Endodermal cell (in vitro differentiated cells): ENCODE measurements at regions not wholly inside any gene's neighbourhood (a gene's known extent, or its start where the extent isn't known, plus 50 kb on each side); places are given as distances from the start of the nearest gene placed in this dataset.
A peak's percentile ranks its signal among the peaks of the same experiment; 100 is the strongest.

Experiments used
- DNase-seq: peaks from one replicate; pipeline ENCODE4 v3.0.0-alpha.2; 2017
- H3K27ac ChIP-seq: 2 replicates; pipeline ENCODE4 v1.5.1; 2013; ENCODE audit warnings: mild to moderate bottlenecking, low read depth, low read length, moderate library complexity
- H3K27me3 ChIP-seq: 2 replicates; pipeline ENCODE4 v1.6.1; 2013; ENCODE audit warnings: mild to moderate bottlenecking, low read length, moderate library complexity; ENCODE audit not compliant: insufficient read depth, control insufficient read depth, poor library complexity, severe bottlenecking
- H3K36me3 ChIP-seq: 2 replicates; pipeline ENCODE4 v1.7.0; 2013; ENCODE audit warnings: mild to moderate bottlenecking, low read length, moderate library complexity; ENCODE audit not compliant: control insufficient read depth, insufficient read depth
- H3K4me1 ChIP-seq: one replicate; pipeline ENCODE4 v1.7.0; 2013; ENCODE audit warnings: low read length; ENCODE audit not compliant: control insufficient read depth, insufficient read depth
- H3K4me3 ChIP-seq: 2 replicates; pipeline ENCODE4 v1.5.1; 2013; ENCODE audit warnings: mild to moderate bottlenecking, low read length, moderate library complexity
- H3K9ac ChIP-seq: 2 replicates; pipeline ENCODE4 v1.6.1; 2013; ENCODE audit warnings: mild to moderate bottlenecking, low read length, moderate library complexity; ENCODE audit not compliant: poor library complexity, severe bottlenecking; ENCODE audit errors: extremely low read depth
- H3K9me3 ChIP-seq: 2 replicates; pipeline ENCODE4 v1.6.1; 2013; ENCODE audit warnings: mild to moderate bottlenecking, low read length, moderate library complexity; ENCODE audit not compliant: control insufficient read depth
- H3K27ac Mint-ChIP-seq: 2 replicates; pipeline ENCODE4 v1.8.0; 2020; ENCODE audit warnings: mixed read lengths
- H3K27me3 Mint-ChIP-seq: 2 replicates; pipeline ENCODE4 v1.8.0; 2021; ENCODE audit warnings: mild to moderate bottlenecking, mixed read lengths; ENCODE audit not compliant: insufficient read depth
- H3K36me3 Mint-ChIP-seq: 2 replicates; pipeline ENCODE4 v1.8.0; 2020; ENCODE audit warnings: low read depth, mixed read lengths
- H3K4me1 Mint-ChIP-seq: 2 replicates; pipeline ENCODE4 v1.8.0; 2020; ENCODE audit warnings: mixed read lengths
- H3K4me3 Mint-ChIP-seq: 2 replicates; pipeline ENCODE4 v1.8.0; 2020; ENCODE audit warnings: mild to moderate bottlenecking, moderate library complexity, mixed read lengths
- H3K9me3 Mint-ChIP-seq: 2 replicates; pipeline ENCODE4 v1.8.0; 2020; ENCODE audit warnings: mild to moderate bottlenecking, mixed read lengths
- CTCF ChIP-seq: fragments of 200-600 bp; sonication (generic); conservative IDR thresholded peaks from 2 replicates; pipeline ENCODE4 v1.5.0; 2021; ENCODE audit warnings: antibody characterized with exemption, mild to moderate bottlenecking
- WGBS, 2 experiments: methylation state at CpG; one replicate each; pipeline versions ENCODE4 v1.1.5 to v1.1.7; 2013; ENCODE audit warnings: missing lambda C conversion rate in 2 of 2, mixed read lengths in 1 of 2; ENCODE audit not compliant: insufficient coverage in 1 of 2, insufficient read length in 1 of 2; 5-methylcytosine and 5-hydroxymethylcytosine counted together

GRCh38 chr2:239496700-239497099, 95.9 kb upstream of the HDAC4 start:
- no peaks in the 10 kb centered on the region for H3K4me1 ChIP-seq
- H3K27ac ChIP-seq, result no peak overlapping the region
- H3K9ac ChIP-seq, result no peak overlapping the region
- Mint-ChIP-seq H3K36me3 (no peaks in the 10 kb centered on the region), H3K9me3 (peaks cover 7% of the 10 kb centered on the region), H3K4me3 (no peak overlapping the region), H3K27me3 (peaks cover 2% of the 10 kb centered on the region), H3K27ac (no peak overlapping the region), H3K4me1 (no peaks in the 10 kb centered on the region)
- H3K4me3 ChIP-seq, result no peak overlapping the region
- DNase-seq, result no peak
- H3K9me3 ChIP-seq, result no peaks in the 10 kb centered on the region
- H3K36me3 ChIP-seq, result no peaks in the 10 kb centered on the region
- TF ChIP-seq CTCF, result no peak
- no peaks in the 10 kb centered on the region for H3K27me3 ChIP-seq
- WGBS, 2 experiments, result 94 to 100% methylated on average over 2 of the region's 2 CpGs

GRCh38 chr2:239495791-239496233, 95.0 kb upstream of the HDAC4 start:
- no peak for DNase-seq
- no peak overlapping the region for H3K4me3 Mint-ChIP-seq

GRCh38 chr2:239495175-239495574, 94.4 kb upstream of the HDAC4 start:
- H3K9me3 ChIP-seq, result no peaks in the 10 kb centered on the region
- TF ChIP-seq CTCF, result no peak
- no peaks in the 10 kb centered on the region for H3K36me3 Mint-ChIP-seq
- H3K4me3 Mint-ChIP-seq, result no peak overlapping the region
- DNase-seq, result no peak
- H3K9ac ChIP-seq, result no peak overlapping the region
- no peaks in the 10 kb centered on the region for H3K36me3 ChIP-seq
- no peak overlapping the region for H3K4me3 ChIP-seq
- no peaks in the 10 kb centered on the region for H3K4me1 ChIP-seq
- no peaks in the 10 kb centered on the region for H3K4me1 Mint-ChIP-seq
- WGBS, 2 experiments, result 85 to 87% methylated on average over 3 to 4 of the region's 4 CpGs
- H3K27me3 ChIP-seq, result no peaks in the 10 kb centered on the region
- no peak overlapping the region for H3K27ac Mint-ChIP-seq
- peaks cover 2% of the 10 kb centered on the region for H3K27me3 Mint-ChIP-seq
- H3K27ac ChIP-seq, result no peak overlapping the region
- peaks cover 7% of the 10 kb centered on the region for H3K9me3 Mint-ChIP-seq

More at GRCh38 chr2:239495791-239496233, 95.0 kb upstream of the HDAC4 start:
- H3K9ac ChIP-seq, result no peak overlapping the region
- H3K4me3 ChIP-seq, result no peak overlapping the region
- Mint-ChIP-seq H3K9me3 (peaks cover 7% of the 10 kb centered on the region), H3K4me1 (no peaks in the 10 kb centered on the region), H3K27ac (no peak overlapping the region), H3K36me3 (no peaks in the 10 kb centered on the region), H3K27me3 (peaks cover 2% of the 10 kb centered on the region)
- H3K4me1 ChIP-seq, result no peaks in the 10 kb centered on the region
- H3K27ac ChIP-seq, result peak overlapping the region; percentile 45
- no peaks in the 10 kb centered on the region for H3K27me3 ChIP-seq
- 75 to 84% methylated on average over 7 to 8 of the region's 8 CpGs for WGBS, 2 experiments
- no peak for TF ChIP-seq CTCF
- no peaks in the 10 kb centered on the region for H3K9me3 ChIP-seq
- H3K36me3 ChIP-seq, result no peaks in the 10 kb centered on the region
